Suprapubic skin (tissue), 4 donors: ENCODE measurements at regions not wholly inside any gene's neighbourhood (a gene's known extent, or its start where the extent isn't known, plus 50 kb on each side); places are given as distances from the start of the nearest gene placed in this dataset.

Source experiments
- DNase-seq, 2 donors: peaks; one replicate each; pipeline ENCODE4 v3.0.0-alpha.2; 2019; ENCODE audit warnings: low spot score in 2 of 2
- H3K27ac ChIP-seq: fragments of 200-600 bp; sonication (generic); one replicate; pipeline ENCODE4 v1.5.1; 2019
- H3K27me3 ChIP-seq: fragments of 200-600 bp; sonication (generic); one replicate; pipeline ENCODE4 v1.5.1; 2019
- H3K36me3 ChIP-seq: fragments of 200-600 bp; sonication (generic); one replicate; pipeline ENCODE4 v1.5.1; 2019
- H3K4me1 ChIP-seq: fragments of 200-600 bp; sonication (generic); one replicate; pipeline ENCODE4 v1.5.1; 2019
- H3K4me3 ChIP-seq: fragments of 200-600 bp; sonication (generic); one replicate; pipeline ENCODE4 v1.5.1; 2019; ENCODE audit warnings: mild to moderate bottlenecking
- H3K9me3 ChIP-seq: fragments of 200-600 bp; sonication (generic); one replicate; pipeline ENCODE4 v1.5.1; 2019
- CTCF ChIP-seq, 2 donors: fragments of 200-600 bp in 1 of 2; fragments of 450-650 bp in 1 of 2; sonication (generic) in 1 of 2; IDR thresholded peaks; one replicate each; pipeline ENCODE4 v1.5.1; 2016 to 2019; ENCODE audit warnings: antibody characterized with exemption in 2 of 2, mild to moderate bottlenecking in 1 of 2, moderate library complexity in 1 of 2
- EP300 ChIP-seq: sonication (generic); formaldehyde crosslinking; IDR thresholded peaks from one replicate; pipeline ENCODE4 v1.6.1; 2017; ENCODE audit warnings: antibody characterized with exemption
- POLR2A ChIP-seq, 2 donors: fragments of 450-650 bp; IDR thresholded peaks; one replicate each; pipeline ENCODE4 v1.6.1; 2017; ENCODE audit warnings: antibody characterized with exemption in 2 of 2, mild to moderate bottlenecking in 2 of 2, moderate library complexity in 2 of 2
- POLR2AphosphoS5 ChIP-seq, 3 donors: sonication (generic); formaldehyde crosslinking; IDR thresholded peaks; one replicate each; pipeline ENCODE4 v1.6.1; 2017; ENCODE audit warnings: antibody characterized with exemption in 3 of 3
- WGBS: methylation state at CpG from one replicate; pipeline ENCODE4 v1.1.5; 2018; 5-methylcytosine and 5-hydroxymethylcytosine counted together

GRCh38 chrY:7963393-7963792 lies 1051.8 kb upstream of the AMELY start:
- Histone ChIP-seq H3K27me3 (no peaks in the 10 kb centered on the region), H3K4me1 (no peaks in the 10 kb centered on the region), H3K9me3 (no peaks in the 10 kb centered on the region), H3K27ac (no peak overlapping the region), H3K4me3 (no peak overlapping the region), H3K36me3 (no peaks in the 10 kb centered on the region)
- DNase-seq = no peak
- no CpG with 5 or more reads among the region's 3 CpGs for WGBS
- no peak for TF ChIP-seq POLR2AphosphoS5 (IDR thresholded peaks at IDR 0.05)
- no peak for TF ChIP-seq EP300
- TF ChIP-seq CTCF (IDR thresholded peaks at IDR 0.05) = no peak
- no peak for TF ChIP-seq POLR2A (IDR thresholded peaks at IDR 0.05)

- TF ChIP-seq POLR2A (IDR thresholded peaks at IDR 0.05) (no peak), POLR2AphosphoS5 (IDR thresholded peaks at IDR 0.05) (no peak), EP300 (no peak), CTCF (IDR thresholded peaks at IDR 0.05) (no peak)
- Histone ChIP-seq H3K27me3 (no peaks in the 10 kb centered on the region), H3K4me1 (no peaks in the 10 kb centered on the region), H3K9me3 (no peaks in the 10 kb centered on the region), H3K4me3 (no peak overlapping the region), H3K36me3 (no peaks in the 10 kb centered on the region), H3K27ac (no peak overlapping the region)
- no CpG with 5 or more reads among the region's 1 CpG for WGBS
- DNase-seq = no peak
These were observed 1050.8 kb upstream of the AMELY start for GRCh38 chrY:7962350-7962749.

- no CpG with 5 or more reads among the region's 2 CpGs for WGBS
- H3K27me3 ChIP-seq = no peaks in the 10 kb centered on the region
- no peaks in the 10 kb centered on the region for H3K4me1 ChIP-seq
- H3K4me3 ChIP-seq = no peak overlapping the region
- no peak for TF ChIP-seq EP300
- TF ChIP-seq POLR2A (IDR thresholded peaks at IDR 0.05) = no peak
- TF ChIP-seq CTCF (IDR thresholded peaks at IDR 0.05) = no peak
- TF ChIP-seq POLR2AphosphoS5 (IDR thresholded peaks at IDR 0.05) = no peak
- no peak for DNase-seq
- H3K27ac ChIP-seq = no peak overlapping the region
- H3K9me3 ChIP-seq = no peaks in the 10 kb centered on the region
- H3K36me3 ChIP-seq = no peaks in the 10 kb centered on the region
These were observed 1050.3 kb upstream of the AMELY start for GRCh38 chrY:7961811-7962210.

DNA sequence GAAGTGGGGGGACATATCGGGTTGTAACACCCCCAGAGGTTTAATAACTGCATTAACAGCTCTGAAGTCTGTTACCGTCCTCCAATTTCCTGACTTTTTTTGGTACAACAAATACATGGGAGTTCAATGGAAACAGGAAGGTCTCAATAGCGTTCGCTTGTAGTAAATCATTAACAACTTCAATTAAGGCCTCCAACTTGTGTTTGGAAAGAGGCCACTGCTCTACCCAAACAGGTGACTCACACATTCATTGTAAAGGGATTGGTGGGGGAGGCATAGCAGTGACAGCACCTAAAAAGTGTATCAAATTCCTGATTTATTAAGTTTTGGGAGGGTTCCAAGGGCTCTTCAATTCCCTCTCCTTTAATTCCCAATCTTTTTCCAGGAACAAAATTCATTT lies 1046.2 kb upstream of the AMELY start:
- no peak for DNase-seq
- no peaks in the 10 kb centered on the region for H3K27me3 ChIP-seq
- H3K4me3 ChIP-seq = no peak overlapping the region
- no peak overlapping the region for H3K27ac ChIP-seq
- H3K9me3 ChIP-seq = no peaks in the 10 kb centered on the region
- no peaks in the 10 kb centered on the region for H3K4me1 ChIP-seq
- no CpG with 5 or more reads among the region's 4 CpGs for WGBS
- TF ChIP-seq CTCF (IDR thresholded peaks at IDR 0.05) = no peak
- TF ChIP-seq EP300 = no peak
- no peak for TF ChIP-seq POLR2AphosphoS5 (IDR thresholded peaks at IDR 0.05)
- no peak for TF ChIP-seq POLR2A (IDR thresholded peaks at IDR 0.05)
- no peaks in the 10 kb centered on the region for H3K36me3 ChIP-seq

- Histone ChIP-seq H3K27me3 (no peaks in the 10 kb centered on the region), H3K9me3 (no peaks in the 10 kb centered on the region), H3K27ac (no peak overlapping the region), H3K4me3 (no peak overlapping the region), H3K4me1 (no peaks in the 10 kb centered on the region), H3K36me3 (no peaks in the 10 kb centered on the region)
- no CpG with 5 or more reads among the region's 3 CpGs for WGBS
- no peak for TF ChIP-seq CTCF (IDR thresholded peaks at IDR 0.05)
- TF ChIP-seq EP300 = no peak
- TF ChIP-seq POLR2A (IDR thresholded peaks at IDR 0.05) = no peak
- no peak for TF ChIP-seq POLR2AphosphoS5 (IDR thresholded peaks at IDR 0.05)
- DNase-seq = no peak
These were observed 1039.8 kb upstream of the AMELY start for GRCh38 chrY:7951187-7951852.
